ENCODE measurements at regions not wholly inside any gene's neighbourhood (a gene's known extent, or its start where the extent isn't known, plus 50 kb on each side); places are given as distances from the start of the nearest gene placed in this dataset.

- Histone ChIP-seq H3K36me3 (ENCODE audit: control insufficient read depth in 2 of 2, extremely low read depth in 1 of 2, insufficient read depth in 2 of 2, low read length in 2 of 2) (no peaks in the 10 kb centered on the region), H3K4me3 (replicated peaks in 1 of 3; ENCODE audit: insufficient read depth in 1 of 3, low read depth in 1 of 3, low read length in 3 of 3) (no peak overlapping the region), H3K4me2 (ENCODE audit: insufficient read depth, low read length) (no peak overlapping the region), H3K9me1 (replicated peaks; ENCODE audit: control insufficient read depth, extremely low read depth, insufficient read depth, low read length) (no peaks in the 10 kb centered on the region), H3K9me3 (replicated peaks; ENCODE audit: control insufficient read depth, insufficient read depth, low read length) (peaks cover 14% of the 10 kb centered on the region), H3K27me3 (ENCODE audit: control insufficient read depth in 2 of 2, insufficient read depth in 2 of 2, low read length in 2 of 2) (no peaks in the 10 kb centered on the region), H3K4me1 (ENCODE audit: control insufficient read depth, extremely low read depth, insufficient read depth, low read length) (no peaks in the 10 kb centered on the region), H3K9ac (replicated peaks; ENCODE audit: extremely low read depth, insufficient read depth, low read length) (no peak overlapping the region), H4K20me1 (replicated peaks; ENCODE audit: control insufficient read depth, extremely low read depth, insufficient read depth, low read length) (no peaks in the 10 kb centered on the region), H3K27ac (ENCODE audit: insufficient read depth, low read depth, low read length) (no peak overlapping the region), H3K79me2 (ENCODE audit: control insufficient read depth, insufficient read depth, low read length) (no peaks in the 10 kb centered on the region), H2AFZ (ENCODE audit: low read depth, low read length) (no peak overlapping the region)
- dilution Hi-C loops (cut with MboI; ENCODE audit: extremely low pct_ligation_motif_present, low sequenced_read_pairs) (no loop called here), intact Hi-C loops (cut with micrococcal nuclease) (no loop called here)
- ChIA-PET POLR2A (no interaction called here), CTCF (no interaction called here)
- BruUV-seq (replicated peaks): no TSS peak
- FAIRE-seq: no peak
- no peak for DNase-seq (ENCODE audit: low read depth, low spot score)
- TF ChIP-seq CTCF (IDR thresholded peaks at IDR 0.05; ENCODE audit: extremely low read depth in 1 of 2, insufficient read depth in 1 of 2, low read depth in 1 of 2, low read length in 2 of 2): no peak
- TF ChIP-seq POLR2A (IDR thresholded peaks at IDR 0.05; ENCODE audit: low read depth, low read length): no peak
- TF ChIP-seq EZH2 (IDR thresholded peaks at IDR 0.05; ENCODE audit: borderline replicate concordance, low read depth, low read length, severe bottlenecking): no peak
- no peak for TF ChIP-seq FOS (IDR thresholded peaks at IDR 0.05; ENCODE audit: borderline replicate concordance, insufficient read depth, low read length)
- TF ChIP-seq JUN (IDR thresholded peaks at IDR 0.05; ENCODE audit: borderline replicate concordance, insufficient read depth, insufficient read length, low read depth): no peak
These were observed 717.7 kb upstream of the SGCG start for GRCh38 chr13:22463089-22463488.

- intact Hi-C loops (cut with micrococcal nuclease): no loop called here
- dilution Hi-C loops (cut with MboI; ENCODE audit: extremely low pct_ligation_motif_present, low sequenced_read_pairs): no loop called here
- Histone ChIP-seq H3K9me3 (replicated peaks; ENCODE audit: control insufficient read depth, insufficient read depth, low read length) (peaks cover 5% of the 10 kb centered on the region), H3K79me2 (ENCODE audit: control insufficient read depth, insufficient read depth, low read length) (no peaks in the 10 kb centered on the region), H3K27me3 (ENCODE audit: control insufficient read depth in 2 of 2, insufficient read depth in 2 of 2, low read length in 2 of 2) (no peaks in the 10 kb centered on the region), H3K36me3 (ENCODE audit: control insufficient read depth in 2 of 2, extremely low read depth in 1 of 2, insufficient read depth in 2 of 2, low read length in 2 of 2) (no peaks in the 10 kb centered on the region), H3K27ac (ENCODE audit: insufficient read depth, low read depth, low read length) (no peak overlapping the region), H4K20me1 (replicated peaks; ENCODE audit: control insufficient read depth, extremely low read depth, insufficient read depth, low read length) (no peaks in the 10 kb centered on the region), H3K4me3 (replicated peaks in 1 of 3; ENCODE audit: insufficient read depth in 1 of 3, low read depth in 1 of 3, low read length in 3 of 3) (no peak overlapping the region), H3K9ac (replicated peaks; ENCODE audit: extremely low read depth, insufficient read depth, low read length) (no peak overlapping the region), H2AFZ (ENCODE audit: low read depth, low read length) (no peak overlapping the region), H3K4me1 (ENCODE audit: control insufficient read depth, extremely low read depth, insufficient read depth, low read length) (no peaks in the 10 kb centered on the region), H3K4me2 (ENCODE audit: insufficient read depth, low read length) (no peak overlapping the region), H3K9me1 (replicated peaks; ENCODE audit: control insufficient read depth, extremely low read depth, insufficient read depth, low read length) (no peaks in the 10 kb centered on the region)
- DNase-seq (ENCODE audit: low read depth, low spot score) (no peak), FAIRE-seq (no peak)
- TF ChIP-seq MAX (IDR thresholded peaks at IDR 0.05; ENCODE audit: insufficient read depth, insufficient read length): no peak
- no peak for TF ChIP-seq POLR2AphosphoS5 (IDR thresholded peaks at IDR 0.05; ENCODE audit: insufficient read depth, low read depth, low read length)
- no peak for TF ChIP-seq MYC (IDR thresholded peaks at IDR 0.05; ENCODE audit: low read depth, low read length)
- no peak for TF ChIP-seq FOS (IDR thresholded peaks at IDR 0.05; ENCODE audit: borderline replicate concordance, insufficient read depth, low read length)
- no peak for TF ChIP-seq POLR2A (IDR thresholded peaks at IDR 0.05; ENCODE audit: low read depth, low read length)
- TF ChIP-seq EZH2 (IDR thresholded peaks at IDR 0.05; ENCODE audit: borderline replicate concordance, low read depth, low read length, severe bottlenecking): no peak
- TF ChIP-seq CTCF (IDR thresholded peaks at IDR 0.05; ENCODE audit: extremely low read depth in 1 of 2, insufficient read depth in 1 of 2, low read depth in 1 of 2, low read length in 2 of 2): no peak
- no peak for TF ChIP-seq GATA2 (IDR thresholded peaks at IDR 0.05; ENCODE audit: insufficient read depth, insufficient read length, low read depth, low read length)
- no peak for TF ChIP-seq JUN (IDR thresholded peaks at IDR 0.05; ENCODE audit: borderline replicate concordance, insufficient read depth, insufficient read length, low read depth)
- CTCF ChIA-PET: no interaction called here
- no TSS peak for BruUV-seq (replicated peaks)
- POLR2A ChIA-PET: no interaction called here
These were observed 712.7 kb upstream of the SGCG start for GRCh38 chr13:22468045-22468444.

Data from endothelial cell of umbilical vein (primary cell).